CD4-positive, CD25-positive, alpha-beta regulatory T cell (primary cell): ENCODE measurements at regions not wholly inside any gene's neighbourhood (a gene's known extent, or its start where the extent isn't known, plus 50 kb on each side); places are given as distances from the start of the nearest gene placed in this dataset.

Source experiments
- ATAC-seq, 2 donors: fragments of 150-1000 bp; cut with Tn5 transposase; one replicate each; pipeline ENCODE4 v1.10.0; 2021; ENCODE audit warnings: low read depth in 2 of 2, moderate number of reproducible peaks in 2 of 2, moderate library complexity in 1 of 2
- DNase-seq, 3 donors: peaks; one replicate each; pipeline versions ENCODE4 v3.0.0 to v3.0.0-alpha.2; 2012 to 2022; ENCODE audit warnings: mixed read lengths in 1 of 3
- H3K27ac ChIP-seq: one replicate; pipeline ENCODE4 v1.7.0; 2013; ENCODE audit warnings: mild to moderate bottlenecking, low read length; ENCODE audit not compliant: insufficient read depth, poor library complexity, severe bottlenecking
- H3K27me3 ChIP-seq: one replicate; pipeline ENCODE4 v1.7.0; 2013; ENCODE audit warnings: low read length; ENCODE audit not compliant: control insufficient read depth, insufficient read depth
- H3K36me3 ChIP-seq: one replicate; pipeline ENCODE4 v1.7.0; 2013; ENCODE audit warnings: mild to moderate bottlenecking, low read length, moderate library complexity; ENCODE audit not compliant: control insufficient read depth, insufficient read depth
- H3K4me1 ChIP-seq: 2 replicates; pipeline ENCODE4 v1.7.0; 2013; ENCODE audit warnings: mild to moderate bottlenecking, low read length; ENCODE audit not compliant: insufficient read depth, control insufficient read depth, poor library complexity, severe bottlenecking
- H3K4me3 ChIP-seq: one replicate; pipeline ENCODE4 v1.7.0; 2013; ENCODE audit warnings: low read depth, mild to moderate bottlenecking, low read length, moderate library complexity
- H3K9me3 ChIP-seq, 2 experiments: 1 replicate in 1 of 2; 2 replicates in 1 of 2; pipeline ENCODE4 v1.7.0; 2013; ENCODE audit warnings: low read length in 2 of 2, mild to moderate bottlenecking in 1 of 2, moderate library complexity in 1 of 2; ENCODE audit not compliant: control insufficient read depth in 2 of 2
- H3K27ac Mint-ChIP-seq, 3 donors: one replicate each; pipeline ENCODE4 v1.8.0; 2020 to 2022; ENCODE audit warnings: mild to moderate bottlenecking in 3 of 3, mixed read lengths in 3 of 3, moderate library complexity in 2 of 3
- H3K27me3 Mint-ChIP-seq: one replicate; pipeline ENCODE4 v1.8.0; 2022; ENCODE audit warnings: mild to moderate bottlenecking, mixed read lengths
- H3K36me3 Mint-ChIP-seq: one replicate; pipeline ENCODE4 v1.8.0; 2020; ENCODE audit warnings: mixed read lengths
- H3K4me1 Mint-ChIP-seq, 4 donors: one replicate each; pipeline ENCODE4 v1.8.0; 2020 to 2022; ENCODE audit warnings: mixed read lengths in 4 of 4, mild to moderate bottlenecking in 1 of 4
- H3K4me3 Mint-ChIP-seq, 4 donors: one replicate each; pipeline ENCODE4 v1.8.0; 2020 to 2022; ENCODE audit warnings: mild to moderate bottlenecking in 4 of 4, mixed read lengths in 4 of 4, moderate library complexity in 3 of 4
- H3K9me3 Mint-ChIP-seq, 7 donors: one replicate each; pipeline ENCODE4 v1.8.0; 2020 to 2022; ENCODE audit warnings: mixed read lengths in 7 of 7, mild to moderate bottlenecking in 3 of 7, moderate library complexity in 2 of 7

GRCh38 chr6:78302411-78302810 lies 564.9 kb upstream of the IRAK1BP1 start:
- H3K4me1 ChIP-seq = no peaks in the 10 kb centered on the region
- peaks cover 0 to 7% (median 4%) of the 10 kb centered on the region in 7 donors for H3K9me3 Mint-ChIP-seq
- H3K4me3 Mint-ChIP-seq = no peak overlapping the region
- H3K27me3 ChIP-seq = no peaks in the 10 kb centered on the region
- no peaks in the 10 kb centered on the region for H3K9me3 ChIP-seq
- no peaks in the 10 kb centered on the region for H3K36me3 ChIP-seq
- no peak overlapping the region for H3K27ac ChIP-seq
- no peak overlapping the region for H3K4me3 ChIP-seq
- ATAC-seq = no peak
- H3K27ac Mint-ChIP-seq = peak overlapping the region in 1 of 3 donors; percentile 76
- H3K36me3 Mint-ChIP-seq = no peaks in the 10 kb centered on the region
- no peak for DNase-seq
- H3K27me3 Mint-ChIP-seq = no peaks in the 10 kb centered on the region
- no peaks in the 10 kb centered on the region for H3K4me1 Mint-ChIP-seq

- H3K4me1 ChIP-seq = no peaks in the 10 kb centered on the region
- no peaks in the 10 kb centered on the region for H3K27me3 ChIP-seq
- ATAC-seq = no peak
- H3K36me3 ChIP-seq = no peaks in the 10 kb centered on the region
- Mint-ChIP-seq H3K27ac (no peak overlapping the region), H3K4me1 (no peaks in the 10 kb centered on the region), H3K27me3 (no peaks in the 10 kb centered on the region), H3K9me3 (peaks cover 0 to 13% (median 10%) of the 10 kb centered on the region in 7 donors), H3K36me3 (no peaks in the 10 kb centered on the region), H3K4me3 (no peak overlapping the region)
- H3K27ac ChIP-seq = no peak overlapping the region
- H3K9me3 ChIP-seq = no peaks in the 10 kb centered on the region
- no peak for DNase-seq
- H3K4me3 ChIP-seq = no peak overlapping the region
Observed at GRCh38 chr6:78308025-78308424, 559.3 kb upstream of the IRAK1BP1 start.

- H3K4me3 ChIP-seq = no peak overlapping the region
- H3K27ac Mint-ChIP-seq = no peak overlapping the region
- no peaks in the 10 kb centered on the region for H3K4me1 ChIP-seq
- ATAC-seq (no peak), DNase-seq (no peak)
- H3K36me3 Mint-ChIP-seq = no peaks in the 10 kb centered on the region
- no peaks in the 10 kb centered on the region for H3K27me3 Mint-ChIP-seq
- no peak overlapping the region for H3K27ac ChIP-seq
- H3K4me3 Mint-ChIP-seq = no peak overlapping the region
- H3K9me3 Mint-ChIP-seq = peaks cover 0 to 6% (median 3%) of the 10 kb centered on the region in 7 donors
- no peaks in the 10 kb centered on the region for H3K9me3 ChIP-seq
- no peaks in the 10 kb centered on the region for H3K4me1 Mint-ChIP-seq
- no peaks in the 10 kb centered on the region for H3K27me3 ChIP-seq
- H3K36me3 ChIP-seq = no peaks in the 10 kb centered on the region
Observed at GRCh38 chr6:78322068-78322845, 545.1 kb upstream of the IRAK1BP1 start.

DNA sequence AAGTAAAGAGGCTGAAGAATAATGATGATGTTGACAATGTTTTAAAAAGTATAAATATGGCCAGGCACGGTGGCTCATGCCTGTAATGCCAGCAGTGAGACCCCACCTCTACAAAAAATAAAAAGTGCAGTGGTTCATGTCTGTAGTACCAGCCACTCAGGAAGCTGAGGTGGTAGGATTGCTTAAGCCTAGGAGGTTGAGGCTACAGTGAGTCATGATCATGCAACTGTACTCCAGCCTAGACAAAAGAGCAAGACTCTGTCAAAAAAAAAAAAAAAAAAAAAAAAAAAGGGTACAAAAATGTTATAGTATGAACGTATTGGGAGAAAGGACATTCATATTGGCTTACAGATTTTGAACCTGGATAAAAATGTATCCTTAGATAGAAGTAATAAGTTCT lies 543.1 kb upstream of the IRAK1BP1 start:
- Histone ChIP-seq H3K27me3 (no peaks in the 10 kb centered on the region), H3K9me3 (no peaks in the 10 kb centered on the region), H3K4me1 (no peaks in the 10 kb centered on the region), H3K4me3 (no peak overlapping the region), H3K27ac (no peak overlapping the region), H3K36me3 (no peaks in the 10 kb centered on the region)
- Mint-ChIP-seq H3K9me3 (peaks cover 0 to 6% (median 3%) of the 10 kb centered on the region in 7 donors), H3K4me1 (no peaks in the 10 kb centered on the region), H3K36me3 (no peaks in the 10 kb centered on the region), H3K27ac (no peak overlapping the region), H3K27me3 (no peaks in the 10 kb centered on the region), H3K4me3 (no peak overlapping the region)
- no peak for ATAC-seq
- no peak for DNase-seq

DNA sequence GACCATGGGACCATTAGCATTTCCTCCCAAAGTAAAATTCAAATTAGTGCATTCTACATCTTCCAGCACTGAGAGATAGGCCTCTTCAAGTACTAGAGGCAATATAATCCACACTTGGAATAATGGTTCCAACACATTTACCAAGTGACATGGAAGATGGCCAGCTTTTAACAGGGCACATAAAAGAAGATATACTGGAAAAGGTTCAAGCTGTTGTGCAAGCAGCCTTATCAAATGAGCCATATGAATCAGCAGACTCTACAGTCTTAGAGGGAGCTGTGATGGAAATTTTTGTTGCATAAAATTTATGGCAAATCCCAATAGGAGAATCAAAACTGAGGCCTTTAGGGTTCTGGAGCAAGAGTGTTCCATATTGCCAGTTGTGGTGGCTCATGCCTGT lies 526.6 kb upstream of the IRAK1BP1 start:
- Mint-ChIP-seq H3K4me1 (no peaks in the 10 kb centered on the region), H3K27ac (no peak overlapping the region), H3K27me3 (no peaks in the 10 kb centered on the region), H3K4me3 (no peak overlapping the region), H3K36me3 (no peaks in the 10 kb centered on the region), H3K9me3 (peaks cover 0 to 11% (median 4%) of the 10 kb centered on the region in 7 donors)
- DNase-seq (no peak), ATAC-seq (no peak)
- Histone ChIP-seq H3K36me3 (no peaks in the 10 kb centered on the region), H3K27ac (no peak overlapping the region), H3K27me3 (no peaks in the 10 kb centered on the region), H3K4me3 (no peak overlapping the region), H3K4me1 (no peaks in the 10 kb centered on the region), H3K9me3 (no peaks in the 10 kb centered on the region)

DNA sequence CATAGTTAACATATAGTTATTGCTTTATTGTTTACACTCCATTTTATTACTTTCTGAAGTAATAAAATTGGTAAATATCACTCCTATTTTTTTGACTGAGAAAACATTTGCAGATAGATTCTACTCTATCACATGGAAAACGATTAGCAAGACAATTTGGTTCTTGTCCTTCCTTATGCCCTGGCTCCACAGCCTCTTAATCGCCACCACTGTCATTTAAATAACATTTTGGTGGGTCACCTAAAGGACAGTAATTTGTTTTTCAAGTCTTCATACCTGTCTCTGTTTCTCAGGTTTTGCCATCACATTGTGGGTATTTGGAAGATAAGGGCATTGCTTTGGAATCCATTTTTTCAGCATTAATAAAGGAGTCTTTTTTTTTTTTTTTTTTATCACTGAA lies 521.5 kb upstream of the IRAK1BP1 start:
- Mint-ChIP-seq H3K4me3 (no peak overlapping the region), H3K27ac (no peak overlapping the region), H3K36me3 (no peaks in the 10 kb centered on the region), H3K4me1 (no peaks in the 10 kb centered on the region), H3K27me3 (no peaks in the 10 kb centered on the region), H3K9me3 (peaks cover 0 to 8% (median 0%) of the 10 kb centered on the region in 7 donors)
- Histone ChIP-seq H3K4me3 (no peak overlapping the region), H3K27me3 (no peaks in the 10 kb centered on the region), H3K36me3 (no peaks in the 10 kb centered on the region), H3K27ac (no peak overlapping the region), H3K9me3 (no peaks in the 10 kb centered on the region), H3K4me1 (no peaks in the 10 kb centered on the region)
- DNase-seq (no peak), ATAC-seq (no peak)

- H3K4me3 Mint-ChIP-seq = no peak overlapping the region
- no peaks in the 10 kb centered on the region for H3K4me1 ChIP-seq
- no peak for DNase-seq
Observed at GRCh38 chr6:78347191-78347916, 520.0 kb upstream of the IRAK1BP1 start.

More at GRCh38 chr6:78347191-78347916, 520.0 kb upstream of the IRAK1BP1 start:
- H3K4me3 ChIP-seq = no peak overlapping the region
- H3K36me3 ChIP-seq = no peaks in the 10 kb centered on the region
- H3K9me3 ChIP-seq = no peaks in the 10 kb centered on the region
- Mint-ChIP-seq H3K27ac (no peak overlapping the region), H3K36me3 (no peaks in the 10 kb centered on the region), H3K9me3 (peaks cover 0 to 3% (median 0%) of the 10 kb centered on the region in 7 donors), H3K4me1 (no peaks in the 10 kb centered on the region), H3K27me3 (no peaks in the 10 kb centered on the region)
- no peak for ATAC-seq
- H3K27me3 ChIP-seq = no peaks in the 10 kb centered on the region
- no peak overlapping the region for H3K27ac ChIP-seq
